GM23338 (cell line): ENCODE measurements at regions not wholly inside any gene's neighbourhood (a gene's known extent, or its start where the extent isn't known, plus 50 kb on each side); places are given as distances from the start of the nearest gene placed in this dataset.

Experiments used
- CTCF ChIP-seq, 2 experiments: fragments of 200-600 bp in 1 of 2; sonication (generic) in 1 of 2; conservative IDR thresholded peaks; 2 replicates each; pipeline versions ENCODE4 v1.5.1 to v1.6.1; 2016 to 2017; ENCODE audit warnings: antibody characterized with exemption in 2 of 2, low read depth in 2 of 2, mild to moderate bottlenecking in 2 of 2, moderate library complexity in 1 of 2
- ETS1 ChIP-seq: IDR thresholded peaks from 2 replicates; pipeline ENCODE4 v1.6.1; 2016; ENCODE audit warnings: antibody characterized with exemption
- EZH2 ChIP-seq: fragments of 200-600 bp; sonication (generic); IDR thresholded peaks from one replicate; pipeline ENCODE4 v1.8.0; 2017; ENCODE audit warnings: antibody characterized with exemption, mild to moderate bottlenecking, low read depth; ENCODE audit not compliant: unreplicated experiment
- NANOG ChIP-seq: IDR thresholded peaks from 2 replicates; pipeline ENCODE4 v1.6.1; 2016; ENCODE audit warnings: antibody characterized with exemption, borderline replicate concordance
- POLR2AphosphoS5 ChIP-seq: IDR thresholded peaks from 2 replicates; pipeline ENCODE4 v1.6.1; 2016; ENCODE audit warnings: antibody characterized with exemption, low read depth
- ZNF331 ChIP-seq: fragments of 250-450 bp; sonication (Bioruptor Pico); IDR thresholded peaks from 2 replicates; pipeline ENCODE4 v1.5.0; 2020; ENCODE audit warnings: low read depth, mild to moderate bottlenecking, moderate library complexity
- TF ChIP-seq, protein P1 (sequence below): IDR thresholded peaks from one replicate; pipeline ENCODE4 v1.6.1; 2018; ENCODE audit warnings: antibody characterized with exemption; ENCODE audit not compliant: unreplicated experiment

DNA sequence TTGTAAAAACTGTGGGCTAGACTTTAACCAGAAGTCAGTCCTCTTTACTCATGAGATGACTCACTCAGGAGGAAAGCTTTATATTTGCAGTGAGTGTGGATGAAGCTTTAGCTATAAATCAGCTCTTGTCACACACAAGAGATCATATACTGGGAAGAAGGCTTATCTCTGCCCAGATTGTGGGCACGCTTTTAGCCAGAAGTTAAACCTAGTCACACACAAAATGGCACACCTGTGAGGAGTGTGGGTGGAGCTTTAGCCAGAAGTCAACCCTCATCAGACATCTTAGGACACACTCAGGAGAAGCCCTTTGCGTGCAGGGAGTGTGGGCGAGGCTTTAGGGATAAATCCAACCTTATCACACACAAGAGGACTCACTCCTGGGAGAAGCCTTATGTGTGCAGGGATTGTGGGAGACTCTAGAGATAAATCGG is 706.9 kb upstream of the LUZP2 start:
- TF ChIP-seq EZH2 (no peak), CTCF (conservative IDR thresholded peaks at IDR 0.05; ENCODE audit: low read depth in 2 of 2) (no peak), POLR2AphosphoS5 (no peak), NANOG (no peak), ZNF331 (CRISPR knock-in tag) (no peak), ETS1 (no peak)
- TF ChIP-seq, protein P1, sequence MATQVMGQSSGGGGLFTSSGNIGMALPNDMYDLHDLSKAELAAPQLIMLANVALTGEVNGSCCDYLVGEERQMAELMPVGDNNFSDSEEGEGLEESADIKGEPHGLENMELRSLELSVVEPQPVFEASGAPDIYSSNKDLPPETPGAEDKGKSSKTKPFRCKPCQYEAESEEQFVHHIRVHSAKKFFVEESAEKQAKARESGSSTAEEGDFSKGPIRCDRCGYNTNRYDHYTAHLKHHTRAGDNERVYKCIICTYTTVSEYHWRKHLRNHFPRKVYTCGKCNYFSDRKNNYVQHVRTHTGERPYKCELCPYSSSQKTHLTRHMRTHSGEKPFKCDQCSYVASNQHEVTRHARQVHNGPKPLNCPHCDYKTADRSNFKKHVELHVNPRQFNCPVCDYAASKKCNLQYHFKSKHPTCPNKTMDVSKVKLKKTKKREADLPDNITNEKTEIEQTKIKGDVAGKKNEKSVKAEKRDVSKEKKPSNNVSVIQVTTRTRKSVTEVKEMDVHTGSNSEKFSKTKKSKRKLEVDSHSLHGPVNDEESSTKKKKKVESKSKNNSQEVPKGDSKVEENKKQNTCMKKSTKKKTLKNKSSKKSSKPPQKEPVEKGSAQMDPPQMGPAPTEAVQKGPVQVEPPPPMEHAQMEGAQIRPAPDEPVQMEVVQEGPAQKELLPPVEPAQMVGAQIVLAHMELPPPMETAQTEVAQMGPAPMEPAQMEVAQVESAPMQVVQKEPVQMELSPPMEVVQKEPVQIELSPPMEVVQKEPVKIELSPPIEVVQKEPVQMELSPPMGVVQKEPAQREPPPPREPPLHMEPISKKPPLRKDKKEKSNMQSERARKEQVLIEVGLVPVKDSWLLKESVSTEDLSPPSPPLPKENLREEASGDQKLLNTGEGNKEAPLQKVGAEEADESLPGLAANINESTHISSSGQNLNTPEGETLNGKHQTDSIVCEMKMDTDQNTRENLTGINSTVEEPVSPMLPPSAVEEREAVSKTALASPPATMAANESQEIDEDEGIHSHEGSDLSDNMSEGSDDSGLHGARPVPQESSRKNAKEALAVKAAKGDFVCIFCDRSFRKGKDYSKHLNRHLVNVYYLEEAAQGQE = no peak
